Mesodermal cell (in vitro differentiated cells): ENCODE measurements at regions not wholly inside any gene's neighbourhood (a gene's known extent, or its start where the extent isn't known, plus 50 kb on each side); places are given as distances from the start of the nearest gene placed in this dataset.

ENCODE experiments used
- H3K27ac ChIP-seq: 2 replicates; pipeline ENCODE4 v1.7.0; 2013; ENCODE audit warnings: mild to moderate bottlenecking, low read depth, low read length, moderate library complexity; ENCODE audit not compliant: severe bottlenecking
- H3K36me3 ChIP-seq: 2 replicates; pipeline ENCODE4 v1.7.1; 2013; ENCODE audit warnings: mild to moderate bottlenecking, low read length, moderate library complexity; ENCODE audit not compliant: control insufficient read depth, insufficient read depth
- H3K4me1 ChIP-seq: one replicate; pipeline ENCODE4 v1.7.1; 2013; ENCODE audit warnings: mild to moderate bottlenecking, low read length; ENCODE audit not compliant: insufficient read depth, control insufficient read depth, poor library complexity, severe bottlenecking
- H3K4me3 ChIP-seq: 2 replicates; pipeline ENCODE4 v1.7.0; 2013; ENCODE audit warnings: low read length, control low read depth, mild to moderate bottlenecking; ENCODE audit not compliant: insufficient read depth, poor library complexity, severe bottlenecking; ENCODE audit errors: extremely low read depth
- H3K9me3 ChIP-seq: 2 replicates; pipeline ENCODE4 v1.7.1; 2013; ENCODE audit warnings: mild to moderate bottlenecking, low read length, moderate library complexity; ENCODE audit not compliant: control insufficient read depth
- WGBS, 2 experiments: methylation state at CpG; one replicate each; pipeline ENCODE4 v1.1.5; 2013; ENCODE audit warnings: missing lambda C conversion rate in 2 of 2; ENCODE audit not compliant: insufficient coverage in 2 of 2; 5-methylcytosine and 5-hydroxymethylcytosine counted together

DNA sequence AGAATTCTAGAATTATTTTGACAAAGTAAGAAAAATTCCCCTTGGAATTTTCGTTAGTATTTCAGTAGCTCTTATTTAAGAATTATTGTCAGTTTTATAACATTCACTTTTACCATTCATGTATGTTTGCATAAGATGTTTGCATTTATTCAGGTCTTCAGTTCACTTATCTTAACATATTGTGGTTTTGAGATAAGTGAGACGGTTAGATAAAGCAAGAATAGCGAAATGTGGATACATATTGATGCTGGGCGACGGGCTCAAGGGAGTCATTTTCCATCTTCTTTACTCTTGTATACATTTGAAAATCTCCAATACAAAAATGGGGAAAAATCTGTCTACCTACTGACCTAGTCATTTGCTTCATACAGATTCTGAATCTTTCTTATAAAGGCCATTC is 156.7 kb upstream of the HDAC4 start:
- no peaks in the 10 kb centered on the region for H3K4me1 ChIP-seq
- H3K9me3 ChIP-seq, result no peaks in the 10 kb centered on the region
- no peaks in the 10 kb centered on the region for H3K36me3 ChIP-seq
- 92% methylated on average over 2 of the region's 5 CpGs; no CpG with 5 or more reads in 1 of the 2 experiments for WGBS, 2 experiments
- H3K4me3 ChIP-seq, result no peak overlapping the region
- H3K27ac ChIP-seq, result no peak overlapping the region

DNA sequence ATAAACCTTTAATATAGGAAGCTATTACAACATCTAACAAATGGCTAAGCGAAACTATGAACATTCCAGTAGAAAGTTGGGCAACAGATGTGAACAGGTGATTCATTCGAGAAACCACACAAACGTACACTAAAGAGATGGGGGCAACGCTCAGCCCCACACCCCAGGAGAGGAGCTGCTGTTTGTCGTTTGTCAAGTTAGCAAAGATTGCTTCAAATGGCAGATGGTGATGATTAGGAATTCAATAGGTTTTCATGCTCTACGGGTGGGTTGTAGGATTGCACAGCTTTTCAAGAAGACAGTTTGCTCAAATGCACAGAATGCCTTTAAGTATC is 154.7 kb upstream of the HDAC4 start:
- WGBS, 2 experiments, result 86 to 90% methylated on average over 5 to 6 of the region's 6 CpGs
- Histone ChIP-seq H3K9me3 (no peaks in the 10 kb centered on the region), H3K27ac (no peak overlapping the region), H3K36me3 (no peaks in the 10 kb centered on the region), H3K4me3 (no peak overlapping the region), H3K4me1 (no peaks in the 10 kb centered on the region)

DNA sequence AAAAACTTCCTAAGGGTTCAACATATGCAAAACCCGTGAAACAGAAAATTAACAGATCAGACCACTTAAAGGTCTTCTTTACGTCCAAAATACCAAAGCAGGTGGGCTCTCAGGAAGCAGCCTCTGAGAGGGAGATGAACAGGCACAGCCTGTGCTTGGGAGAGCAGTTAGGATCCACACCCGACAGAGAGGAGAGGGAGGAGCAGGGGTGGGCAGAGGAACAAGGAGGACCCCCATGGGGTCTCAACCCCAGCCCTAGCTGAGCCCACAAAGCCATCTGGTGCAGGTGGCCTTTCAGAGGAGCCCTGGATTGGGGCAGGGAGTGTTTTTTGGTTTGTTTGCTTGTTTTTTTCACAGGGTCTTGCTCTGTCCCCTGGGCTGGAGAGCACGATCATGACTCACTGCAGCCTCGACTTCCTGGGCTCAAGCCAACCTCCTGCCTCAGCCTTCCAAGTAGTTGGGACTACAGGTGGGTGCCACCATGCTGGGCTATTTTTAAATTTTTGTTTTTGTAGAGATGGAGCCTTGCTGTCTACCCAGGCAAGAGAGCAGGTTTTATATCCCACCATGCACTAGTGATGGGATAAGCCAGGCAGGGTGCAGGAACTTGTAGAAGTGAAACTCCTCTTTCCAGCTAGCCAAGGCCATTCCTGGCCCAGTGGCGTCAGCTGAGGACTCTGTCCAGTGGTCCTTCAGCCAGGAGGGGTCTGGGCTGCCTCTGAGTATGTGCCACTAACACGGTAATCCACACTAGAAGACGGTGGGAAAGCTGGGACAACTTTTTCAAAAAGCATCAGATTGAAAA is 154.1 kb upstream of the HDAC4 start:
- H3K27ac ChIP-seq, result no peak overlapping the region
- no peak overlapping the region for H3K4me3 ChIP-seq
- WGBS, 2 experiments, result 77 to 88% methylated on average over 6 of the region's 8 CpGs
- H3K9me3 ChIP-seq, result no peaks in the 10 kb centered on the region
- H3K36me3 ChIP-seq, result no peaks in the 10 kb centered on the region
- no peaks in the 10 kb centered on the region for H3K4me1 ChIP-seq

DNA sequence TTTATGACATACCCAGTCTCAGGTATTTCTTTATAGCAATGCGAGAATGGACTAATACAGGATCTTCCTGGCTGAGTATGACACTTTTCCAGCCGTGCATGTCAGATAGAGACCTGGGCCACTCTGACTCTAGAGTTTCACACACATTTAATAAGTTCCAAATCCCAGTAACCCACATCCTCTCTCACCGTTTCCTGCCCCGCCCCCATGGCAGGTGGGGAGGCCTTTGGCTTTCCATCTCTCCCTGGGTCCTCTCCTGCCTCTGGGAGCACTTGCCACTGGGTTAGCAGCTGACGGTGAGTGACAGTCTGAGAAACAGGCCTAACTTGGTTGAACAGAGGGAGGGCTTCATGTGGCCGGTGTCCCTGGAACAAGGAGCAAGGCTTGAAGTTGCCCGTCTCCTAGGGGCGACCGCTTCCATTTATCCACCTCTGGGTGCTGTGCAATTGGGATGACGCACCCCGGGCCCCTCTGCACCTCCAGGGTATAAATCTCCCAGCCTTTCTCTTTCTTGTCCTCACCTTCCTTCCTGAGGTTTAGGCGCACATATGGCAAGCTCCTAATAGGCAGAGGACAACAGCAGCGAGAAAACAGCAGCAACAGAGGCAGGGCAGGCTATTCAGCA is 152.7 kb upstream of the HDAC4 start:
- no peak overlapping the region for H3K4me3 ChIP-seq
- no peaks in the 10 kb centered on the region for H3K4me1 ChIP-seq
- WGBS, 2 experiments, result 90 to 91% methylated on average over 10 to 11 of the region's 13 CpGs
- no peaks in the 10 kb centered on the region for H3K9me3 ChIP-seq
- no peaks in the 10 kb centered on the region for H3K36me3 ChIP-seq
- H3K27ac ChIP-seq, result no peak overlapping the region

DNA sequence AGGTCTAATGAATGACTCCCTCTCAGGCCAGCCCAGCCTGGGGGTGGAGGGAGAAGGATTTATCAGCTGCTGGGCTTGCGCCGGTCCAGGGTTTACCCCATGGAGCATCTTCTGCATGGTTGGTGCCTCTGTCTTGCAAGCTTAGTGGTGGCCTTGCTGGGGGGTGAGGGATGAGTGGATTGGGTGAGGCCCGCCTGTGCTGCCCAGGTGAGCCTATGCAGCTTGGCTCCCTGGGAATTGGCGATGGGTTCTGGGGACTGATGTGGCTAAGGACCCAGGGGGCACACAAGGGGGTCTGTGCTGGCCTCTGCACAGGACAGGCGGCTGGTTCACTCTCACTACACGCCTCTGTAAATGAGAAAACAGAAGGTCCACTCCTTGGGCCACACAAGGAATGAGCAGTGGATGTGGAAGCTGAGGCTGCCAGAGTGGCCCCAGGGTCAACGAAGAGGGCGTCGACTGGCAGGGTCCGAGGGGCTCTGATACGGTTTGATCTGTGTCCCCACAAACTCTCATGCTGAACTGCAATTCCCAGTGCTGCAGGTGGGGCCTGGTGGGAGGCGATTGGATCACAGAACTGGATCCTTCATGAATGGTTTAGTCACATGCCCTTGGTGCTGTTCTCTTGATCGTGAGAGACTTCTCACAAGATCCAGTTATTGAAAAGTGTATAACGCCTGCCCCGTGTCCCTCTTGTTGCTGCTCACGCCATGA is 151.6 kb upstream of the HDAC4 start:
- WGBS, 2 experiments, result 81 to 86% methylated on average over 13 to 16 of the region's 16 CpGs
- H3K36me3 ChIP-seq, result no peaks in the 10 kb centered on the region
- H3K4me3 ChIP-seq, result no peak overlapping the region
- no peak overlapping the region for H3K27ac ChIP-seq
- no peaks in the 10 kb centered on the region for H3K9me3 ChIP-seq
- H3K4me1 ChIP-seq, result no peaks in the 10 kb centered on the region

DNA sequence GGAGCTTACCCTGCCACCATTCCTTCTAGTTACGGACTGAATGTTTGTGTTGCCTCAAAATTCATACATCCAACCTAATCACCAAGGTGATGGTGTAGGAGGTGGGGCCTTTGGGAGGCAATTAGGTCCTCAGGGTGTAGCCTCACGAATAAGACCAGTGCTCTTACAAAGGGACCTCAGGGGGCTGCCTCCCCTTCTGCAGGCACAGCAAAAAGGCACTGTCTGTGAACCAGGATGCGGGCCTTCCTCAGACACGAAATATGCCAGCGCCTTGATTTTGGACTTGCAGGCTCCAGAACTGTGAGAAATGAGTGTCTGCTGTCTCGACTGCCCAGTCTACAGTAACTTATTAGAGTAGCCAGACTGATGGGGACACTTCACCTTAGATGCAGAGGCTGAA is 150.4 kb upstream of the HDAC4 start:
- no peak overlapping the region for H3K27ac ChIP-seq
- H3K36me3 ChIP-seq, result no peaks in the 10 kb centered on the region
- no peaks in the 10 kb centered on the region for H3K9me3 ChIP-seq
- no peaks in the 10 kb centered on the region for H3K4me1 ChIP-seq
- 89 to 90% methylated on average over 5 of the region's 6 CpGs for WGBS, 2 experiments
- H3K4me3 ChIP-seq, result no peak overlapping the region

DNA sequence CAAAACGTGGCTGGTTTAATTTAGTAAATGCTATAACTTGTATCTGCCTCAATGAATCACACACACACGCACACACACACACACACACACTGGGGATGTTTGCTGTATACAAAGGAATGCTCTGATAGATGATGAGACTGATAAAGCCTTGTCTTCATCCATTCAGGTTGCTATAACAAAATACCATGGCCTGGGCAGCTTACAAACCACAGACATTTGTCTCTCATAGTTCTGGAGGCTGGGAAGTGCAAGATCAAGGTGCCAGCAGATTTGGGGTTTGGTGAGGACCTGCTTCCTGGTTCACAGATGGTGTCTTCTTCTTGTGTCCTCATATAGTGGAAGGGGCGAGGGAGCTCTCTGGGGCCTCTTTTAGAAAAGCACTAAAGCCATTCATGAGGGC is 149.5 kb upstream of the HDAC4 start:
- WGBS, 2 experiments, result no CpG with 5 or more reads among the region's 3 CpGs
- H3K27ac ChIP-seq, result no peak overlapping the region
- no peaks in the 10 kb centered on the region for H3K4me1 ChIP-seq
- no peaks in the 10 kb centered on the region for H3K36me3 ChIP-seq
- H3K9me3 ChIP-seq, result no peaks in the 10 kb centered on the region
- H3K4me3 ChIP-seq, result no peak overlapping the region

DNA sequence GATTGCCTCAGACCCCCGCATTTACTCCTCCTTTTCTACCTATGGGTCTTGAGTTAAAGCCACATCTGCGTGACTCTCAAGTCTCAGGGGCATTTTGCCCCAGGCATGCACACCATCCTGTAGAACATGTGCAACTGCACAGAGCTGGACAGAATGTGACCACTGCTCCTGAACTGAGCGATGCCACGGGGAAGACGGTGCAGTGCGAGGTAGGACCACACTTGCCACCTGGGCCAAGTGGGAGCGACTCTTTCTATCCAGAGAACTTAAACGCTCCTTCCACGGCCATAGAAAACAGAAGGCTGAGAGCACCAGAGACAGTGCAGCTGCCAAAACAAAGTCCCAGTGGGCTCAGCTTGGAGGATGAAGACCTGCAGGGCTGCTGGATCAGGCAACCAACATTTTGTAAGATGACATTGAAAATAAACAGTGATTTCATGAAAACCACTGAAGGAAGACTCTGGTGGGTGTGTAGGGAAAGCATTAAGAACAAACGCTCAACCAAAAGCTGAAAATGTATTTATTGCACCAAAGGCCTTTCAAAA is 149.0 kb upstream of the HDAC4 start:
- no peaks in the 10 kb centered on the region for H3K9me3 ChIP-seq
- H3K36me3 ChIP-seq, result no peaks in the 10 kb centered on the region
- 97% methylated on average over 8 to 10 of the region's 10 CpGs for WGBS, 2 experiments
- no peaks in the 10 kb centered on the region for H3K4me1 ChIP-seq
- no peak overlapping the region for H3K4me3 ChIP-seq
- H3K27ac ChIP-seq, result no peak overlapping the region

DNA sequence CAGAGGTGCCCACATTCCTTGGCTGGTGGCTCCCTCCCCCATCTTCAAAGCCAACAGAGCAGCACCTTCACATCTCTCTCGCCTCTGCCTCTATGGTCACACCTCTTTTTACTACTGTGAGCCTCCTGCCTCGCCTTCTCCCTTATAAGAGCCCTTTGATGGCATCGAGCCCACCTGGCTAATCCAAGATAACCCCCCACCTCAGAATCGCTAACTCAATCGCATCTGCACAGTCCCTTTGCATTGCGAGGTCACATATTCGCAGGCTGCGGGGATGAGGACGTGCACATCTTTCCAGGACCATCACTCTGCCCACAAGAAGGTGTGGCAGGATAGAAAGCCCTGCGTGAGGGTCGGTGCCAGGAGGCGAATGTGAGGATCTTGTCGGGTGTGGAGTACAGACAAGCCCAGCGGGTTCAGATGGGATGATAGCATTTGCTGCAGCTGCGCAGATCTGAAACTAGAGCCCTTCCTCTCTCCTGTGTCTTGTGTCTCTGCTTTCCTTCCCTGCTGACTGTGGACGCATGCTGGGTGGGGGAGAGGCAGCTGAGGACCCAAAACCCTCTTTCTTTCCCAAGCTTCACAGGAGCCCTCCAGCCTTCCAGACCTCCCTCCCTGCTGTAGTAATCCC is 148.3 kb upstream of the HDAC4 start:
- Histone ChIP-seq H3K36me3 (no peaks in the 10 kb centered on the region), H3K9me3 (no peaks in the 10 kb centered on the region), H3K4me1 (no peaks in the 10 kb centered on the region), H3K4me3 (no peak overlapping the region), H3K27ac (no peak overlapping the region)
- 89% methylated on average over 15 to 16 of the region's 16 CpGs for WGBS, 2 experiments

DNA sequence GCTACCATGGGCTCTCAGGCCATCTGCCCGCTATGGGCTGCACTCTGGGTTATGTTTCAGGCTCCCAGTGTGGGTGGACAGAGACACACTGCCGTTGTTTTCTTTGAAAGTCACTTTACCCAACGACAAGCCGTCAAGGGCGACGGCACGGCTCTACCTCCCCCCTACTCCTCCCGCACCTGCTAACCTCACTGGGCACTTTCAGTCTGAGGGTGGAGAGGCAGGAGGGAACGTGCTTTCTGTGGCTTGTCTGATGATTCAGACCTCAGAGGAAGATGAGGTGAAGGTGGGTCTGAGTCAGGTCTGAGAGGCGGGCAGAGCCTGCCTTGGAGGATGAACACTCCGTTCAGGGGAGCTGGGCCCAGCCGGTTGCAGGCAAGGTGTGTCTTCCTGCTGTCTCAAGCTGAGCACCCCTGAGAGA is 147.6 kb upstream of the HDAC4 start:
- no peak overlapping the region for H3K27ac ChIP-seq
- no peaks in the 10 kb centered on the region for H3K9me3 ChIP-seq
- H3K36me3 ChIP-seq, result no peaks in the 10 kb centered on the region
- WGBS, 2 experiments, result 85 to 94% methylated on average over 4 of the region's 12 CpGs
- no peak overlapping the region for H3K4me3 ChIP-seq
- H3K4me1 ChIP-seq, result no peaks in the 10 kb centered on the region
